Activated CD8-positive, alpha-beta memory T cell treated with anti-CD3 and anti-CD28 coated beads, Interleukin-2, amount 50 U/mL, for 48 hours (primary cell): ENCODE measurements at regions not wholly inside any gene's neighbourhood (a gene's known extent, or its start where the extent isn't known, plus 50 kb on each side); places are given as distances from the start of the nearest gene placed in this dataset.
A peak's percentile ranks its signal among the peaks of the same experiment; 100 is the strongest.

ENCODE experiments used
- DNase-seq: peaks from one replicate; pipeline ENCODE4 v3.0.0-alpha.2; 2020

GRCh38 chr5:68455216-68455615 lies 239.7 kb downstream of the PIK3R1 start:
- DNase-seq: no peak

- no peak for DNase-seq
Measured at GRCh38 chr5:68456756-68457217, 241.2 kb downstream of the PIK3R1 start.

GRCh38 chr5:68457285-68457684 lies 241.7 kb downstream of the PIK3R1 start:
- no peak for DNase-seq

GRCh38 chr5:68458416-68459021 lies 243.0 kb downstream of the PIK3R1 start:
- no peak for DNase-seq

- no peak for DNase-seq
Measured at GRCh38 chr5:68459093-68459809, 243.7 kb downstream of the PIK3R1 start.

GRCh38 chr5:68459810-68460139 lies 244.2 kb downstream of the PIK3R1 start:
- DNase-seq: no peak

GRCh38 chr5:68460147-68460798 lies 244.7 kb downstream of the PIK3R1 start:
- DNase-seq: no peak

- no peak for DNase-seq
Measured at GRCh38 chr5:68463606-68464005, 248.1 kb downstream of the PIK3R1 start.

- peak; percentile 72 for DNase-seq
Measured at GRCh38 chr5:68464424-68464823, 248.9 kb downstream of the PIK3R1 start.

- peak; percentile 62 for DNase-seq
Measured at GRCh38 chr5:68465133-68465532, 249.6 kb downstream of the PIK3R1 start.

- no peak for DNase-seq
Measured at GRCh38 chr5:68465934-68466551, 250.5 kb downstream of the PIK3R1 start.

GRCh38 chr5:68467208-68467607 lies 251.7 kb downstream of the PIK3R1 start:
- no peak for DNase-seq

GRCh38 chr5:68467794-68468193 lies 252.2 kb downstream of the PIK3R1 start:
- DNase-seq: no peak

- no peak for DNase-seq
Measured at GRCh38 chr5:68468322-68468721, 252.8 kb downstream of the PIK3R1 start.

- no peak for DNase-seq
Measured at GRCh38 chr5:68475476-68475983, 260.0 kb downstream of the PIK3R1 start.

GRCh38 chr5:68476854-68477253 lies 261.3 kb downstream of the PIK3R1 start:
- no peak for DNase-seq

- no peak for DNase-seq
Measured at GRCh38 chr5:68478301-68479095, 262.9 kb downstream of the PIK3R1 start.

GRCh38 chr5:68479524-68479923 lies 264.0 kb downstream of the PIK3R1 start:
- no peak for DNase-seq

- DNase-seq: no peak
Measured at GRCh38 chr5:68480335-68480940, 264.9 kb downstream of the PIK3R1 start.

- DNase-seq: no peak
Measured at GRCh38 chr5:68482199-68482598, 266.6 kb downstream of the PIK3R1 start.

GRCh38 chr5:68484307-68485068 lies 268.9 kb downstream of the PIK3R1 start:
- no peak for DNase-seq
